SK-N-MC (cell line): ENCODE measurements at regions not wholly inside any gene's neighbourhood (a gene's known extent, or its start where the extent isn't known, plus 50 kb on each side); places are given as distances from the start of the nearest gene placed in this dataset.

Experiments used
- EZH2 ChIP-seq: fragments of 200-600 bp; sonication (generic); IDR thresholded peaks from one replicate; pipeline ENCODE4 v1.6.1; 2017; ENCODE audit warnings: antibody characterized with exemption
- FOXP2 ChIP-seq: optimal IDR thresholded peaks from 2 replicates; pipeline ENCODE3; 2011; ENCODE audit warnings: mild to moderate bottlenecking, moderate library complexity; ENCODE audit not compliant: insufficient read depth; ENCODE audit errors: extremely low read length, control extremely low read depth
- POLR2AphosphoS5 ChIP-seq: IDR thresholded peaks from 2 replicates; pipeline ENCODE4 v1.6.1; 2012; ENCODE audit warnings: mild to moderate bottlenecking, low read depth, low read length, borderline replicate concordance

DNA sequence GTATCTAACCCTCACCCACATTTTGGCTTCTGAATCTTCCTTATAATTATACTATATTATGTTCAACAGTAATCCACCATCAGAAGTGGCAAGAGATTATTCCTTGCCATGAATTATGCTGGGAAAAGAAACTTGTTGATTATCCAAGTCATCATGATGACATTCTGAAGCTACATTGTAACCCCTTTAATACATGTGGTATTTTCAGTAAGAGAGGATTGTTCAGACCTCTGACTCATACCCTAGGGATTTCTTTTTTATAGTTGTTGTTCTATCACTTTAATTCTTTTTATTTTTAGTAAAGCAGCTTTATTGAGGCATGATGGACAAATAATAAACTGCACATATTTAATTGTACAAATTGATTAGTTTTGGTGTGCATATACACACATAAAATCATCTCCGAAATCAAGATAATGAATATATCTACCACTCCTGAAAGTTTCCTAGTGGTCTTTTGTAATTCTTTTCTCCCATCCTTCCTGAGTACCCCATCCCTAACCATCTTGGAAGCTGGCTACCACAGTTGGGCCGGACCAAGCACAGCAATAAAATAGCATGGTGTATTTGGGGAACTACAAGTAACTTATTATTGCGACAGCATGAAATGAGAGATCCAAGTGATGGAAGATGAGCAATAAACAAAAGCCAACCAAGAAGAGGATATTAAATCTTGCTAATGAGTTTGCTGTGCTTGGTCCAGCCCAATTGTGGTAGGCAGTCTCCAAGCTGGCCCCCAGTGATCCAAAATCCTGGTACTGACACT, 159.9 kb downstream of the BARD1 start:
- no peak for TF ChIP-seq EZH2
- no peak for TF ChIP-seq POLR2AphosphoS5
- no peak for TF ChIP-seq FOXP2
